DMS79 treated with DMSO at 0.1 percent for 48 hours (cell line): ENCODE measurements at regions not wholly inside any gene's neighbourhood (a gene's known extent, or its start where the extent isn't known, plus 50 kb on each side); places are given as distances from the start of the nearest gene placed in this dataset.

Experiments used
- DNase-seq: peaks from one replicate; lab custom pipeline; 2025; lab: John Stamatoyannopoulos, UW

GRCh38 chr3:159929171-159930141, 59.2 kb upstream of the IL12A start:
- DNase-seq = no peak

- DNase-seq = no peak
These were observed 54.4 kb upstream of the IL12A start for GRCh38 chr3:159934216-159934615.

- no peak for DNase-seq
These were observed 52.1 kb upstream of the IL12A start for GRCh38 chr3:159936541-159936940.

- no peak for DNase-seq
These were observed 51.0 kb upstream of the IL12A start for GRCh38 chr3:159937561-159938166.

- DNase-seq = no peak
These were observed 49.9 kb upstream of the IL12A start for GRCh38 chr3:159938714-159939113.
